ENCODE measurements at regions not wholly inside any gene's neighbourhood (a gene's known extent, or its start where the extent isn't known, plus 50 kb on each side); places are given as distances from the start of the nearest gene placed in this dataset.

DNA sequence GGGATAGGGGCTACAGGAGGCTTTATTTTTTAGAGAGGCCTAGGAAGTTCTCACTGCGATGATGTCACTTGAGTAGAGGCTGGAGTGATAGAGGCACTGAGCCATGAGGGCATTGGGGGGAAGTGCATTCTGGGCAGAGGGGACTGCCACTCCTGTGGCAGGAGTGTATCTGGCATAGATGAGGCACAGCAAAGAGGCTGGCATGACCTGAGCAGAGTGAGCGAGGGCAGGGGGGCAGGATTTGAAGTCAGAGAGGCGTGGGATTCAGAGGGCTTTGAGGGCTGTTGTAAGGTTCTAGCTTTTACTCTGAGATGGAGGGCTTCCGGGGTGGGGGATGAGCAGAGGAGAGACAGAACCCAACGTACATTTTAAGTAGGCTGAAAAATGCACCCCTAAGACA lies 91.9 kb upstream of the SH3PXD2B start:
- Histone ChIP-seq H3K79me1 (ENCODE audit: low read depth, low read length) (no peaks in the 10 kb centered on the region), H2AK5ac (ENCODE audit: low read depth, low read length) (no peak overlapping the region), H4K20me1 (replicated peaks in 1 of 2; ENCODE audit: control insufficient read depth in 1 of 2, insufficient read depth in 2 of 2, low read length in 2 of 2) (no peaks in the 10 kb centered on the region), H2BK5ac (ENCODE audit: low read depth, low read length) (no peak overlapping the region), H2AFZ (ENCODE audit: low read length) (no peak overlapping the region), H3K9ac (replicated peaks in 1 of 4; ENCODE audit: extremely low read depth in 1 of 4, low read depth in 3 of 4, low read length in 3 of 4) (no peak overlapping the region), H3K27ac (ENCODE audit: low read depth, low read length) (no peak overlapping the region), H3K23ac (ENCODE audit: insufficient read length) (no peak overlapping the region), H3K9me3 (ENCODE audit: insufficient read depth in 2 of 2, low read depth in 1 of 2, low read length in 1 of 2) (peaks cover 0 to 2% of the 10 kb centered on the region in 2 experiments; a peak in 1 of 4 replicates), H3K4me3 (ENCODE audit: extremely low read depth in 1 of 4, insufficient read depth in 2 of 4, low read depth in 3 of 4, low read length in 4 of 4) (no peak overlapping the region), H4K5ac (ENCODE audit: insufficient read length, low read depth, low read length) (no peak overlapping the region), H3K18ac (ENCODE audit: extremely low read depth, low read length) (no peak overlapping the region), H3K4ac (replicated peaks; ENCODE audit: insufficient read length, low read depth, low read length) (no peak overlapping the region), H3K4me2 (ENCODE audit: insufficient read depth in 1 of 2, low read depth in 2 of 2, low read length in 2 of 2) (no peak overlapping the region), H3K23me2 (ENCODE audit: low read depth, low read length) (no peaks in the 10 kb centered on the region), H3K27me3 (replicated peaks in 1 of 4; ENCODE audit: control insufficient read depth in 3 of 4, extremely low read depth in 1 of 4, insufficient read depth in 3 of 4, low read length in 3 of 4) (peaks cover 0 to 2% (median 0%) of the 10 kb centered on the region in 4 experiments; a peak in 1 of 7 replicates), H4K8ac (ENCODE audit: extremely low read depth, insufficient read depth, low read length) (no peak overlapping the region), H4K91ac (replicated peaks; ENCODE audit: insufficient read length, low read length) (no peak overlapping the region), H2BK20ac (ENCODE audit: low read length) (no peak overlapping the region; the same call in 1 of the 2 replicates), H3K4me1 (replicated peaks in 1 of 4; ENCODE audit: control insufficient read depth in 3 of 4, insufficient read depth in 4 of 4, low read length in 3 of 4) (peaks cover 0 to 4% (median 2%) of the 10 kb centered on the region in 4 experiments; a peak in 4 of 7 replicates), H3K36me3 (ENCODE audit: control insufficient read depth in 2 of 4, insufficient read depth in 4 of 4, low read length in 3 of 4) (no peaks in the 10 kb centered on the region), H3K56ac (replicated peaks; ENCODE audit: insufficient read length, low read depth, low read length) (no peak overlapping the region), H3K79me2 (ENCODE audit: control insufficient read depth in 1 of 2, insufficient read depth in 2 of 2, low read length in 2 of 2) (no peaks in the 10 kb centered on the region), H2BK120ac (replicated peaks; ENCODE audit: low read depth, low read length) (no peak overlapping the region), H2BK12ac (ENCODE audit: low read depth, low read length) (no peak overlapping the region), H3K14ac (ENCODE audit: insufficient read length) (no peak overlapping the region), H2BK15ac (ENCODE audit: low read length) (no peak overlapping the region)
- DNase-seq (ENCODE audit: low read depth in 1 of 2, low spot score in 2 of 2) = no peak
- CTCF ChIA-PET (ENCODE audit: partially characterized antibody) = no interaction called here
- POLR2A ChIA-PET (ENCODE audit: partially characterized antibody) = no interaction called here
- 84% methylated on average over 5 of the region's 5 CpGs; no CpG with 5 or more reads in 1 of the 2 experiments for WGBS, 2 experiments (ENCODE audit: extremely low coverage in 1 of 2, insufficient coverage in 1 of 2, insufficient read length in 1 of 2, insufficient replicate concordance in 2 of 2, low coverage in 1 of 2, low lambda C conversion rate in 2 of 2, missing lambda C conversion rate in 1 of 2)
- FAIRE-seq = no peak
- no peak for TF ChIP-seq SAP30 (IDR thresholded peaks at IDR 0.05; ENCODE audit: insufficient read depth, insufficient replicate concordance, low read length)

Data from H1 (cell line).